Adrenal gland (tissue), 5 donors: ENCODE measurements at regions not wholly inside any gene's neighbourhood (a gene's known extent, or its start where the extent isn't known, plus 50 kb on each side); places are given as distances from the start of the nearest gene placed in this dataset.

Experiments
- POLR2A ChIP-seq, 2 donors: fragments of 450-650 bp; IDR thresholded peaks; one replicate each; pipeline ENCODE4 v1.6.1; 2017; ENCODE audit warnings: antibody characterized with exemption in 2 of 2, mild to moderate bottlenecking in 2 of 2, moderate library complexity in 1 of 2
- TF ChIP-seq, protein P1 (sequence below), 6 experiments: fragments of 450-650 bp in 4 of 6; fragments of 200-600 bp in 2 of 6; sonication (generic) in 1 of 6; IDR thresholded peaks; 1 replicate in 5 of 6; 2 replicates in 1 of 6; pipeline versions ENCODE4 v1.5.1 to v1.8.0; 2016 to 2021; ENCODE audit warnings: antibody characterized with exemption in 6 of 6, mild to moderate bottlenecking in 2 of 6, moderate library complexity in 1 of 6
- donor health status: DM: no; HTN: no; CAD: no.

DNA sequence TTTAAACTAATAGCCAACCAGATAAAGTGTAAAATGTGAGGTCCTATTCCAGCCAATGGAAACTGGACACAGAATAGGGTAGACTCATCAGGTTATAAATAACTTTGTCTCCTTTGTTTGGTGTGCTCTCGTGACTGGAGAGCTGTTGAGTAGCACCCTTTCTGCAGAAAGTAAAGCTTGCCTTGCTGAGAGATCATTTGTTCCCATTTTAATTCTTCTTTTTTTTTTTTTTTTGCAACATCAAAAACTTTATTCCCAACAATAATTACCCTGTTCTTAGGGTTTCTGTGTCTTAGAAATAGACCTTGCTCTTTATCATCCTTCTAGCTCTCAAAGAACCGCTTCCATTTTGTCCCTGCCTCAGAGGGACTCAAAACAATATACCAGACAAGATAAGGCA, 220.4 kb downstream of the FAM76B start:
- TF ChIP-seq, protein P1, sequence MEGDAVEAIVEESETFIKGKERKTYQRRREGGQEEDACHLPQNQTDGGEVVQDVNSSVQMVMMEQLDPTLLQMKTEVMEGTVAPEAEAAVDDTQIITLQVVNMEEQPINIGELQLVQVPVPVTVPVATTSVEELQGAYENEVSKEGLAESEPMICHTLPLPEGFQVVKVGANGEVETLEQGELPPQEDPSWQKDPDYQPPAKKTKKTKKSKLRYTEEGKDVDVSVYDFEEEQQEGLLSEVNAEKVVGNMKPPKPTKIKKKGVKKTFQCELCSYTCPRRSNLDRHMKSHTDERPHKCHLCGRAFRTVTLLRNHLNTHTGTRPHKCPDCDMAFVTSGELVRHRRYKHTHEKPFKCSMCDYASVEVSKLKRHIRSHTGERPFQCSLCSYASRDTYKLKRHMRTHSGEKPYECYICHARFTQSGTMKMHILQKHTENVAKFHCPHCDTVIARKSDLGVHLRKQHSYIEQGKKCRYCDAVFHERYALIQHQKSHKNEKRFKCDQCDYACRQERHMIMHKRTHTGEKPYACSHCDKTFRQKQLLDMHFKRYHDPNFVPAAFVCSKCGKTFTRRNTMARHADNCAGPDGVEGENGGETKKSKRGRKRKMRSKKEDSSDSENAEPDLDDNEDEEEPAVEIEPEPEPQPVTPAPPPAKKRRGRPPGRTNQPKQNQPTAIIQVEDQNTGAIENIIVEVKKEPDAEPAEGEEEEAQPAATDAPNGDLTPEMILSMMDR (IDR thresholded peaks at IDR 0.05): no peak
- TF ChIP-seq POLR2A (IDR thresholded peaks at IDR 0.05): no peak
